Neural cell (in vitro differentiated cells): ENCODE measurements at regions not wholly inside any gene's neighbourhood (a gene's known extent, or its start where the extent isn't known, plus 50 kb on each side); places are given as distances from the start of the nearest gene placed in this dataset.

Source experiments
- H2AFZ ChIP-seq: fragments of 200-600, 300-800 bp; sonication (generic), shearing (Covaris generic); 2 replicates; pipeline ENCODE4 v1.6.0; 2014; ENCODE audit warnings: low read depth, mild to moderate bottlenecking, antibody characterized with exemption, low read length, moderate library complexity
- H3F3A ChIP-seq: fragments of 200-600 bp; shearing (Covaris generic); 2 replicates; pipeline ENCODE4 v1.6.1; 2016; ENCODE audit warnings: mild to moderate bottlenecking, moderate library complexity, mixed read lengths, antibody characterized with exemption, low read length; ENCODE audit not compliant: insufficient read depth, poor library complexity, severe bottlenecking
- H3K27ac ChIP-seq: fragments of 200-600, 300-800 bp; sonication (generic), shearing (Covaris generic); 2 replicates; pipeline ENCODE4 v1.5.1; 2014; ENCODE audit warnings: mild to moderate bottlenecking, low read length, moderate library complexity
- H3K27me3 ChIP-seq: fragments of 300-800, 200-600 bp; sonication (generic), shearing (Covaris generic); 2 replicates; pipeline ENCODE4 v1.6.0; 2014; ENCODE audit warnings: mild to moderate bottlenecking, low read depth, low read length, moderate library complexity; ENCODE audit not compliant: insufficient read depth
- H3K36me3 ChIP-seq: fragments of 300-800, 200-600 bp; sonication (generic), shearing (Covaris generic); 2 replicates; pipeline ENCODE4 v1.5.1; 2014; ENCODE audit warnings: mild to moderate bottlenecking, antibody characterized with exemption, low read length, moderate library complexity; ENCODE audit not compliant: insufficient read depth
- H3K4me2 ChIP-seq: fragments of 300-800, 200-600 bp; sonication (generic), shearing (Covaris generic); 2 replicates; pipeline ENCODE4 v1.6.0; 2014; ENCODE audit warnings: mild to moderate bottlenecking, low read length
- H3K4me3 ChIP-seq: fragments of 300-800, 200-600 bp; sonication (generic), shearing (Covaris generic); 2 replicates; pipeline ENCODE4 v1.5.1; 2014; ENCODE audit warnings: mild to moderate bottlenecking, low read length, moderate library complexity
- H3K79me2 ChIP-seq: fragments of 200-600 bp; shearing (Covaris generic); replicated peaks from 2 replicates; pipeline ENCODE4 v1.6.0; 2014; ENCODE audit warnings: mild to moderate bottlenecking, low read length, moderate library complexity; ENCODE audit not compliant: insufficient read depth
- H3K9ac ChIP-seq: fragments of 300-800, 200-600 bp; sonication (generic), shearing (Covaris generic); 2 replicates; pipeline ENCODE4 v1.6.1; 2016; ENCODE audit warnings: mild to moderate bottlenecking, low read length, mixed read lengths
- H3K9me2 ChIP-seq: fragments of 200-600 bp; shearing (Covaris generic); 2 replicates; pipeline ENCODE4 v1.6.1; 2016; ENCODE audit warnings: mild to moderate bottlenecking, low read length, mixed read lengths; ENCODE audit not compliant: insufficient read depth
- H3K9me3 ChIP-seq: fragments of 200-600, 300-800 bp; sonication (generic), shearing (Covaris generic); 2 replicates; pipeline ENCODE4 v1.6.1; 2016; ENCODE audit warnings: mild to moderate bottlenecking, mixed run types, low read length, moderate library complexity, mixed read lengths
- H4K20me1 ChIP-seq: fragments of 200-600 bp; shearing (Covaris generic); 2 replicates; pipeline ENCODE4 v1.6.1; 2016; ENCODE audit warnings: mild to moderate bottlenecking, mixed run types; ENCODE audit not compliant: insufficient read depth
- EP300 ChIP-seq: fragments of 450-650 bp; conservative IDR thresholded peaks from 2 replicates; pipeline ENCODE4 v1.6.1; 2014; ENCODE audit warnings: antibody characterized with exemption, mild to moderate bottlenecking, moderate library complexity; ENCODE audit not compliant: poor library complexity, severe bottlenecking
- EZH2 ChIP-seq: fragments of 200-600, 300-800 bp; shearing (Covaris generic), sonication (generic); IDR thresholded peaks from 2 replicates; pipeline ENCODE4 v1.6.1; 2014; ENCODE audit warnings: antibody characterized with exemption, low read length, borderline replicate concordance, mild to moderate bottlenecking; ENCODE audit not compliant: insufficient read depth, poor library complexity, severe bottlenecking
- MXI1 ChIP-seq: fragments of 450-650 bp; conservative IDR thresholded peaks from 2 replicates; pipeline ENCODE4 v1.6.1; 2014; ENCODE audit warnings: antibody characterized with exemption, mild to moderate bottlenecking; ENCODE audit not compliant: poor library complexity, severe bottlenecking
- POLR2AphosphoS5 ChIP-seq: IDR thresholded peaks from 2 replicates; pipeline ENCODE4 v1.6.1; 2012
- RAD21 ChIP-seq: fragments of 450-650 bp; conservative IDR thresholded peaks from 2 replicates; pipeline ENCODE4 v1.6.1; 2014; ENCODE audit warnings: antibody characterized with exemption, mild to moderate bottlenecking, moderate library complexity
- SMC3 ChIP-seq: fragments of 450-650 bp; conservative IDR thresholded peaks from 2 replicates; pipeline ENCODE4 v1.6.1; 2014; ENCODE audit warnings: antibody characterized with exemption, mild to moderate bottlenecking, moderate library complexity; ENCODE audit not compliant: poor library complexity
- TAF1 ChIP-seq: IDR thresholded peaks from 2 replicates; pipeline ENCODE4 v1.6.1; 2012; ENCODE audit warnings: low read depth
- TF ChIP-seq, protein P1 (sequence below): fragments of 450-650 bp; IDR thresholded peaks from 2 replicates; pipeline ENCODE4 v1.5.1; 2014; ENCODE audit warnings: antibody characterized with exemption, mild to moderate bottlenecking, moderate library complexity; ENCODE audit not compliant: poor library complexity, severe bottlenecking
- TF ChIP-seq, protein P2 (sequence below): IDR thresholded peaks from 2 replicates; pipeline ENCODE4 v1.6.1; 2012; ENCODE audit warnings: borderline replicate concordance

DNA sequence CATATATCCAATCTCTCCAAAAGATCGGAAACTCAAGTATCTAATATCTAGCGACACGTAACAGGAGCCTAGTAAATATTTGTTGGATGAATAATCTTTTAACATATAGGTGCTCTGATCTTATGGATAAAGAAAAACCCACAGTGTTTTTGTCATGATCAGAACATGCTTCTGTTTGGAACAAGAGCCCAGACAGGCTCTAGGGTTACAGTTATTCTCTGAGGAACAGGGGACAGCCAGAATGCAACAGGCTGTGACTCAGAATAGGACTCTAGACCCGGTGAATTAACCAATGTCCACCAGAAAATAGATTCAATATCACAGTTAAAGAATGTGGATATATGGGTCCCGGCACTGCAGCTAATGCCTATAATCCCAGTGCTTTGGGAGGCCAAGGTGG is 296.1 kb upstream of the FZD8 start:
- H3K79me2 ChIP-seq = no peaks in the 10 kb centered on the region
- no peak overlapping the region for H3K9ac ChIP-seq
- H3K4me3 ChIP-seq = no peak overlapping the region
- H2AFZ ChIP-seq = no peak overlapping the region
- H3K9me2 ChIP-seq = no peaks in the 10 kb centered on the region
- H4K20me1 ChIP-seq = no peaks in the 10 kb centered on the region
- H3K36me3 ChIP-seq = no peaks in the 10 kb centered on the region
- no peaks in the 10 kb centered on the region for H3K27me3 ChIP-seq
- H3K9me3 ChIP-seq = no peaks in the 10 kb centered on the region
- H3K4me2 ChIP-seq = no peak overlapping the region
- H3K27ac ChIP-seq = no peak overlapping the region
- TF ChIP-seq EP300 (no peak), EZH2 (no peak), TAF1 (no peak), POLR2AphosphoS5 (no peak), SMC3 (no peak), RAD21 (no peak), MXI1 (no peak)
- TF ChIP-seq, protein P1, sequence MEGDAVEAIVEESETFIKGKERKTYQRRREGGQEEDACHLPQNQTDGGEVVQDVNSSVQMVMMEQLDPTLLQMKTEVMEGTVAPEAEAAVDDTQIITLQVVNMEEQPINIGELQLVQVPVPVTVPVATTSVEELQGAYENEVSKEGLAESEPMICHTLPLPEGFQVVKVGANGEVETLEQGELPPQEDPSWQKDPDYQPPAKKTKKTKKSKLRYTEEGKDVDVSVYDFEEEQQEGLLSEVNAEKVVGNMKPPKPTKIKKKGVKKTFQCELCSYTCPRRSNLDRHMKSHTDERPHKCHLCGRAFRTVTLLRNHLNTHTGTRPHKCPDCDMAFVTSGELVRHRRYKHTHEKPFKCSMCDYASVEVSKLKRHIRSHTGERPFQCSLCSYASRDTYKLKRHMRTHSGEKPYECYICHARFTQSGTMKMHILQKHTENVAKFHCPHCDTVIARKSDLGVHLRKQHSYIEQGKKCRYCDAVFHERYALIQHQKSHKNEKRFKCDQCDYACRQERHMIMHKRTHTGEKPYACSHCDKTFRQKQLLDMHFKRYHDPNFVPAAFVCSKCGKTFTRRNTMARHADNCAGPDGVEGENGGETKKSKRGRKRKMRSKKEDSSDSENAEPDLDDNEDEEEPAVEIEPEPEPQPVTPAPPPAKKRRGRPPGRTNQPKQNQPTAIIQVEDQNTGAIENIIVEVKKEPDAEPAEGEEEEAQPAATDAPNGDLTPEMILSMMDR = no peak
- TF ChIP-seq, protein P2, sequence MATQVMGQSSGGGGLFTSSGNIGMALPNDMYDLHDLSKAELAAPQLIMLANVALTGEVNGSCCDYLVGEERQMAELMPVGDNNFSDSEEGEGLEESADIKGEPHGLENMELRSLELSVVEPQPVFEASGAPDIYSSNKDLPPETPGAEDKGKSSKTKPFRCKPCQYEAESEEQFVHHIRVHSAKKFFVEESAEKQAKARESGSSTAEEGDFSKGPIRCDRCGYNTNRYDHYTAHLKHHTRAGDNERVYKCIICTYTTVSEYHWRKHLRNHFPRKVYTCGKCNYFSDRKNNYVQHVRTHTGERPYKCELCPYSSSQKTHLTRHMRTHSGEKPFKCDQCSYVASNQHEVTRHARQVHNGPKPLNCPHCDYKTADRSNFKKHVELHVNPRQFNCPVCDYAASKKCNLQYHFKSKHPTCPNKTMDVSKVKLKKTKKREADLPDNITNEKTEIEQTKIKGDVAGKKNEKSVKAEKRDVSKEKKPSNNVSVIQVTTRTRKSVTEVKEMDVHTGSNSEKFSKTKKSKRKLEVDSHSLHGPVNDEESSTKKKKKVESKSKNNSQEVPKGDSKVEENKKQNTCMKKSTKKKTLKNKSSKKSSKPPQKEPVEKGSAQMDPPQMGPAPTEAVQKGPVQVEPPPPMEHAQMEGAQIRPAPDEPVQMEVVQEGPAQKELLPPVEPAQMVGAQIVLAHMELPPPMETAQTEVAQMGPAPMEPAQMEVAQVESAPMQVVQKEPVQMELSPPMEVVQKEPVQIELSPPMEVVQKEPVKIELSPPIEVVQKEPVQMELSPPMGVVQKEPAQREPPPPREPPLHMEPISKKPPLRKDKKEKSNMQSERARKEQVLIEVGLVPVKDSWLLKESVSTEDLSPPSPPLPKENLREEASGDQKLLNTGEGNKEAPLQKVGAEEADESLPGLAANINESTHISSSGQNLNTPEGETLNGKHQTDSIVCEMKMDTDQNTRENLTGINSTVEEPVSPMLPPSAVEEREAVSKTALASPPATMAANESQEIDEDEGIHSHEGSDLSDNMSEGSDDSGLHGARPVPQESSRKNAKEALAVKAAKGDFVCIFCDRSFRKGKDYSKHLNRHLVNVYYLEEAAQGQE = no peak
- no peaks in the 10 kb centered on the region for H3F3A ChIP-seq

DNA sequence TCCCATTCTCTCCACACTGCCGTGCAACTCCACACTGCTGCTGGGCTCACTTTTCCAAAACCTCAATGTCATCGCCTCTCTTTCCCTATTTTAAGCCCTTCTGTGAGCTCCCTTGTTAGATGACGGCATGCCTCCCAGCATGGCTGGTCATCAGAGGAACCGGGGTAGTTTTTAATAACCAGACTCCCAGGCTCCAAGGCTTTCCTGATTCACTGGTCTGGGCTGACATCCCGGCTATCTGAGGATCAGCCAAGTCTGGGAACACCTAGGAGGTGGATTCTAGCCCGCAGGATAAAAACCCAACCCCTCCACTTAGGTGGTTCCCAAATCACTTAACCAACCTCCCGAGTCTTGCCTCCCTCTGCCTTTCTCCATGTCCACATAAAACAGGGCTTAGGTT is 295.4 kb upstream of the FZD8 start:
- no peaks in the 10 kb centered on the region for H3F3A ChIP-seq
- no peak overlapping the region for H3K4me2 ChIP-seq
- H3K4me3 ChIP-seq = no peak overlapping the region
- no peaks in the 10 kb centered on the region for H3K79me2 ChIP-seq
- no peak overlapping the region for H2AFZ ChIP-seq
- H4K20me1 ChIP-seq = no peaks in the 10 kb centered on the region
- TF ChIP-seq EP300 = no peak
- no peak for TF ChIP-seq EZH2
- no peak for TF ChIP-seq TAF1
- no peak for TF ChIP-seq SMC3
- TF ChIP-seq POLR2AphosphoS5 = no peak
- TF ChIP-seq, protein P1 = no peak
- TF ChIP-seq, protein P2 = no peak
- no peak for TF ChIP-seq RAD21
- TF ChIP-seq MXI1 = no peak
- H3K27me3 ChIP-seq = no peaks in the 10 kb centered on the region
- no peaks in the 10 kb centered on the region for H3K9me3 ChIP-seq
- no peaks in the 10 kb centered on the region for H3K36me3 ChIP-seq
- no peak overlapping the region for H3K27ac ChIP-seq
- no peak overlapping the region for H3K9ac ChIP-seq
- no peaks in the 10 kb centered on the region for H3K9me2 ChIP-seq
